CD14-positive monocyte (primary cell): ENCODE measurements at regions not wholly inside any gene's neighbourhood (a gene's known extent, or its start where the extent isn't known, plus 50 kb on each side); places are given as distances from the start of the nearest gene placed in this dataset.

ENCODE experiments used
- DNase-seq, 3 donors: peaks; one replicate each; pipeline ENCODE4 v3.0.0-alpha.2; 2011 to 2022
- H2AFZ ChIP-seq: 2 replicates; pipeline ENCODE4 v1.6.0; 2012; ENCODE audit warnings: mild to moderate bottlenecking, low read depth, low read length, inconsistent platforms; ENCODE audit not compliant: insufficient read depth, poor library complexity, severe bottlenecking
- H3K27ac ChIP-seq, 2 donors: 1 replicate in 1 of 2; 2 replicates in 1 of 2; pipeline ENCODE4 v1.5.1; 2012 to 2013; ENCODE audit warnings: low read length in 2 of 2, control low read depth in 1 of 2, inconsistent platforms in 1 of 2, low read depth in 1 of 2, mild to moderate bottlenecking in 1 of 2
- H3K27me3 ChIP-seq, 2 donors: one replicate each; pipeline versions ENCODE4 v1.6.0 to v1.6.1; 2011 to 2013; ENCODE audit warnings: low read length in 2 of 2; ENCODE audit not compliant: control insufficient read depth in 2 of 2, insufficient read depth in 2 of 2
- H3K36me3 ChIP-seq, 2 donors: replicated peaks in 1 of 2; 1 replicate in 1 of 2; 2 replicates in 1 of 2; pipeline versions ENCODE4 v1.5.1 to v1.6.1; 2012 to 2013; ENCODE audit warnings: low read length in 2 of 2, control low read depth in 1 of 2, inconsistent platforms in 1 of 2, mild to moderate bottlenecking in 1 of 2; ENCODE audit not compliant: insufficient read depth in 2 of 2, control insufficient read depth in 1 of 2
- H3K4me1 ChIP-seq, 2 donors: 1 replicate in 1 of 2; 2 replicates in 1 of 2; pipeline versions ENCODE4 v1.5.1 to v1.6.1; 2012 to 2013; ENCODE audit warnings: low read length in 2 of 2, control low read depth in 1 of 2, inconsistent platforms in 1 of 2, mild to moderate bottlenecking in 1 of 2, moderate library complexity in 1 of 2; ENCODE audit not compliant: insufficient read depth in 2 of 2, control insufficient read depth in 1 of 2
- H3K4me2 ChIP-seq: replicated peaks from 2 replicates; pipeline ENCODE3; 2012; ENCODE audit warnings: low read length, moderate library complexity, mild to moderate bottlenecking; ENCODE audit not compliant: poor library complexity, severe bottlenecking; ENCODE audit errors: extremely low read depth
- H3K4me3 ChIP-seq, 3 experiments: fragments of 200-600 bp in 1 of 3; sonication (generic) in 1 of 3; replicated peaks in 1 of 3; 1 replicate in 2 of 3; 2 replicates in 1 of 3; pipeline ENCODE4 v1.5.1; 2011 to 2013; ENCODE audit warnings: low read length in 3 of 3, mild to moderate bottlenecking in 3 of 3, control low read depth in 2 of 3, low read depth in 2 of 3, inconsistent platforms in 1 of 3, moderate library complexity in 1 of 3
- H3K79me2 ChIP-seq: 2 replicates; pipeline ENCODE4 v1.6.0; 2012; ENCODE audit warnings: mild to moderate bottlenecking, control low read depth, inconsistent platforms, low read length, moderate library complexity; ENCODE audit not compliant: insufficient read depth
- H3K9ac ChIP-seq: 2 replicates; pipeline ENCODE4 v1.6.0; 2017; ENCODE audit warnings: low read length, mild to moderate bottlenecking; ENCODE audit not compliant: insufficient read depth, poor library complexity, severe bottlenecking
- H3K9me3 ChIP-seq, 2 donors: replicated peaks in 1 of 2; 1 replicate in 1 of 2; 2 replicates in 1 of 2; pipeline versions ENCODE4 v1.5.1 to v1.6.1; 2012 to 2013; ENCODE audit warnings: low read length in 2 of 2, control low read depth in 1 of 2; ENCODE audit not compliant: control insufficient read depth in 1 of 2, insufficient read depth in 1 of 2
- H4K20me1 ChIP-seq: 2 replicates; pipeline ENCODE4 v1.6.0; 2012; ENCODE audit warnings: mild to moderate bottlenecking, low read length, control low read depth, moderate library complexity; ENCODE audit not compliant: insufficient read depth
- H3K27ac Mint-ChIP-seq, 7 donors: one replicate each; pipeline ENCODE4 v1.8.0; 2020; ENCODE audit warnings: mild to moderate bottlenecking in 7 of 7, mixed read lengths in 7 of 7, moderate library complexity in 6 of 7, inconsistent platforms in 2 of 7
- H3K27me3 Mint-ChIP-seq, 3 donors: one replicate each; pipeline ENCODE4 v1.8.0; 2021 to 2022; ENCODE audit warnings: low read depth in 3 of 3, mild to moderate bottlenecking in 3 of 3, mixed read lengths in 3 of 3, moderate library complexity in 3 of 3, inconsistent platforms in 1 of 3
- H3K36me3 Mint-ChIP-seq, 2 donors: one replicate each; pipeline ENCODE4 v1.8.0; 2020; ENCODE audit warnings: mixed read lengths in 2 of 2, inconsistent platforms in 1 of 2, mild to moderate bottlenecking in 1 of 2
- H3K4me1 Mint-ChIP-seq: one replicate; pipeline ENCODE4 v1.8.0; 2020; ENCODE audit warnings: mild to moderate bottlenecking, mixed read lengths
- H3K4me3 Mint-ChIP-seq, 2 donors: one replicate each; pipeline ENCODE4 v1.8.0; 2020; ENCODE audit warnings: mild to moderate bottlenecking in 2 of 2, mixed read lengths in 2 of 2, moderate library complexity in 1 of 2
- H3K9me3 Mint-ChIP-seq, 7 donors: one replicate each; pipeline ENCODE4 v1.8.0; 2020 to 2022; ENCODE audit warnings: mixed read lengths in 7 of 7, mild to moderate bottlenecking in 6 of 7, moderate library complexity in 6 of 7, inconsistent platforms in 2 of 7
- CTCF ChIP-seq: fragments of 200-600 bp; IDR thresholded peaks from one replicate; pipeline ENCODE4 v1.8.0; 2022; ENCODE audit warnings: antibody characterized with exemption, mild to moderate bottlenecking
- WGBS: methylation state at CpG from one replicate; pipeline ENCODE4 v1.1.5; 2013; ENCODE audit warnings: missing lambda C conversion rate; ENCODE audit not compliant: insufficient coverage; 5-methylcytosine and 5-hydroxymethylcytosine counted together
- intact Hi-C, 2 donors: fragments of 100-400 bp; cut with micrococcal nuclease; formaldehyde crosslinking; loops; one replicate each; pipeline versions ENCODE4 v1.15.0 to v1.15.1; 2023

GRCh38 chr17:74010903-74011302 lies 192.6 kb upstream of the RPL38 start:
- no peak overlapping the region for H2AFZ ChIP-seq
- Mint-ChIP-seq H3K4me1 (peaks cover 53% of the 10 kb centered on the region), H3K27me3 (peaks cover 5 to 12% (median 5%) of the 10 kb centered on the region in 3 donors), H3K9me3 (peaks cover 0 to 6% (median 2%) of the 10 kb centered on the region in 7 donors), H3K36me3 (no peaks in the 10 kb centered on the region), H3K27ac (peak overlapping the region in 1 of 7 donors; percentile 19), H3K4me3 (no peak overlapping the region)
- H3K36me3 ChIP-seq: no peaks in the 10 kb centered on the region
- H3K4me3 ChIP-seq: no peak overlapping the region
- WGBS: 86% methylated on average over 4 of the region's 10 CpGs
- H4K20me1 ChIP-seq: no peaks in the 10 kb centered on the region
- peaks cover 0 to 5% of the 10 kb centered on the region in 2 donors for H3K9me3 ChIP-seq
- H3K27ac ChIP-seq: no peak overlapping the region
- no peak for TF ChIP-seq CTCF
- no peaks in the 10 kb centered on the region for H3K79me2 ChIP-seq
- intact Hi-C loops: no loop called here
- H3K4me2 ChIP-seq: no peak overlapping the region
- no peaks in the 10 kb centered on the region for H3K27me3 ChIP-seq
- peaks cover 16 to 32% of the 10 kb centered on the region in 2 donors for H3K4me1 ChIP-seq
- H3K9ac ChIP-seq: no peak overlapping the region
- DNase-seq: no peak

- 31% methylated on average over 5 of the region's 7 CpGs for WGBS
These were observed 191.5 kb upstream of the RPL38 start for GRCh38 chr17:74011966-74012365.

More at GRCh38 chr17:74011966-74012365, 191.5 kb upstream of the RPL38 start:
- Histone ChIP-seq H3K36me3 (no peaks in the 10 kb centered on the region), H4K20me1 (no peaks in the 10 kb centered on the region), H3K9me3 (peaks cover 0 to 5% of the 10 kb centered on the region in 2 donors), H3K4me2 (peak overlapping the region; percentile 35), H3K27ac (no peak overlapping the region), H3K9ac (no peak overlapping the region), H3K27me3 (no peaks in the 10 kb centered on the region), H3K79me2 (no peaks in the 10 kb centered on the region), H3K4me3 (no peak overlapping the region), H3K4me1 (peaks cover 16 to 32% of the 10 kb centered on the region in 2 donors), H2AFZ (no peak overlapping the region)
- no peak for TF ChIP-seq CTCF
- H3K27ac Mint-ChIP-seq: peak overlapping the region in 3 of 7 donors; percentile 36 to 82 (median 71)
- H3K9me3 Mint-ChIP-seq: peaks cover 0 to 6% (median 2%) of the 10 kb centered on the region in 7 donors
- DNase-seq: no peak
- H3K27me3 Mint-ChIP-seq: peaks cover 4 to 12% (median 8%) of the 10 kb centered on the region in 3 donors
- H3K4me3 Mint-ChIP-seq: peak overlapping the region; percentile 12 to 23
- H3K36me3 Mint-ChIP-seq: no peaks in the 10 kb centered on the region
- intact Hi-C loops: no loop called here
- H3K4me1 Mint-ChIP-seq: peaks cover 53% of the 10 kb centered on the region
